ENCODE measurements at regions not wholly inside any gene's neighbourhood (a gene's known extent, or its start where the extent isn't known, plus 50 kb on each side); places are given as distances from the start of the nearest gene placed in this dataset.

- TF ChIP-seq CTCF (conservative IDR thresholded peaks at IDR 0.05 in 1 of 2, IDR thresholded peaks at IDR 0.05 in 1 of 2; ENCODE audit: low read depth in 1 of 2, low read length in 2 of 2) (no peak), EZH2 (IDR thresholded peaks at IDR 0.05; ENCODE audit: low read length, missing control alignments) (no peak)
Observed at GRCh38 chr18:43777636-43778304, 500.5 kb upstream of the SYT4 start.
